ENCODE measurements at regions not wholly inside any gene's neighbourhood (a gene's known extent, or its start where the extent isn't known, plus 50 kb on each side); places are given as distances from the start of the nearest gene placed in this dataset.
"Not testable (repeated sequence)": the region's sequence is repeated elsewhere in the genome, so short reads cannot be mapped to it uniquely, and the experiment has no call there.

DNA sequence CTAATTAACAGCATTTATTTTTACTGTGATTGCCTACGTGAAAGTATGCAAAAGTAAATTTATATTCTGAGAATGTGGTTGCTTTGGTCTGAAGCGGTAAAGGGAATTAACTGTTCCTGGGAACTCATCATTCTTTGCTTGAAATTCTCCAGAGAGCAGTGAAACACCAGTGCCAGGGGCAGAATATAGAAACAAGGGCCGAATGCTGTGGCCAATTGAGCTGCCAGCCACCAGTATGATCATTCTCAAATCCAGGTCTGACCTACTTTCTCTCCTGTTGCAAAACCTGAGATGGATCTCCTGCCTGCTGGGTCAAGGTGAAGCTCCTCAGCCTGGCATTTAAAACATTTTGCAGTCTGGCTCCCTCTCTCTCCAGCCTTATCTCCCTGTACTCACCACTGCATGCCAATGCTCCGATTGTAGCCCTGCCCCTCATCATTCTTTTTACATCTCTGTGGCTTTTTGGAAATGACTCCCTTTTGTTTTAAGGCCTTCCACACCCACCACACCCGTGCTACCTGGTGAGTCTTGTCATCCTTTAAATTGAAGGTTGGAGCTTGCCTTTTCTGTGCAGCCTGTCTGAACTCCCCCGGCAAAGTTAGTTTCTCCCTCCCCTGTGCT lies 94.5 kb upstream of the TMEM178A start:
- DNase-seq, result no peak

DNA sequence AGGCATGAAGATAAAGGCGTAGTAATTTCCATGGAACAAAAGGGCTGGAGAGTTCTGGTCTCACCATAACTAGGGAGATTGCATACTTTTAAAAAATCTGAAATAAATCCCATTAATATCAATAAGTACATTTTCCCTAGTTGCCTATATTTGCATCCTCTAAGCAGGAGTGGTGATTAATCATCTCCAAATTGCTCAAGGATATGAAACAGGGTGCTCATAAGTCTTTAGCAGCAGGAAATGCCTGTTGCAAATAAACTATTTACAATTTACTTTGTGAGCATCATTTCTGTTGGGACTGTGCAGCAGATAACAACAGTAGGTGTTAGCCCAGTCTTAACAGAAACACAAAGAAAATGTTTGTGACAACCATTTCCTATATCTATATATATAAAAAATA lies 92.4 kb upstream of the TMEM178A start:
- TF ChIP-seq, protein P1, sequence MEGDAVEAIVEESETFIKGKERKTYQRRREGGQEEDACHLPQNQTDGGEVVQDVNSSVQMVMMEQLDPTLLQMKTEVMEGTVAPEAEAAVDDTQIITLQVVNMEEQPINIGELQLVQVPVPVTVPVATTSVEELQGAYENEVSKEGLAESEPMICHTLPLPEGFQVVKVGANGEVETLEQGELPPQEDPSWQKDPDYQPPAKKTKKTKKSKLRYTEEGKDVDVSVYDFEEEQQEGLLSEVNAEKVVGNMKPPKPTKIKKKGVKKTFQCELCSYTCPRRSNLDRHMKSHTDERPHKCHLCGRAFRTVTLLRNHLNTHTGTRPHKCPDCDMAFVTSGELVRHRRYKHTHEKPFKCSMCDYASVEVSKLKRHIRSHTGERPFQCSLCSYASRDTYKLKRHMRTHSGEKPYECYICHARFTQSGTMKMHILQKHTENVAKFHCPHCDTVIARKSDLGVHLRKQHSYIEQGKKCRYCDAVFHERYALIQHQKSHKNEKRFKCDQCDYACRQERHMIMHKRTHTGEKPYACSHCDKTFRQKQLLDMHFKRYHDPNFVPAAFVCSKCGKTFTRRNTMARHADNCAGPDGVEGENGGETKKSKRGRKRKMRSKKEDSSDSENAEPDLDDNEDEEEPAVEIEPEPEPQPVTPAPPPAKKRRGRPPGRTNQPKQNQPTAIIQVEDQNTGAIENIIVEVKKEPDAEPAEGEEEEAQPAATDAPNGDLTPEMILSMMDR (IDR thresholded peaks at IDR 0.05), result no peak
- peaks cover 28% of the 10 kb centered on the region for H3K9me3 Mint-ChIP-seq
- H3K36me3 Mint-ChIP-seq (ENCODE audit: low read depth), result no peaks in the 10 kb centered on the region
- H3K4me3 Mint-ChIP-seq, result no peak overlapping the region
- DNase-seq, result no peak
- H3K27me3 Mint-ChIP-seq (ENCODE audit: low read depth, poor library complexity), result peaks cover 7% of the 10 kb centered on the region
- H3K27ac Mint-ChIP-seq, result no peak overlapping the region
- no peaks in the 10 kb centered on the region for H3K4me1 Mint-ChIP-seq

More for the DNA sequence above, 94.5 kb upstream of the TMEM178A start:
- no peaks in the 10 kb centered on the region for H3K4me1 Mint-ChIP-seq
- no peak overlapping the region for H3K27ac Mint-ChIP-seq
- no peaks in the 10 kb centered on the region for H3K36me3 Mint-ChIP-seq (ENCODE audit: low read depth)
- no peak overlapping the region for H3K4me3 Mint-ChIP-seq
- peaks cover 3% of the 10 kb centered on the region for H3K27me3 Mint-ChIP-seq (ENCODE audit: low read depth, poor library complexity)
- TF ChIP-seq, protein P1 (IDR thresholded peaks at IDR 0.05), result no peak
- H3K9me3 Mint-ChIP-seq, result peaks cover 11% of the 10 kb centered on the region

DNA sequence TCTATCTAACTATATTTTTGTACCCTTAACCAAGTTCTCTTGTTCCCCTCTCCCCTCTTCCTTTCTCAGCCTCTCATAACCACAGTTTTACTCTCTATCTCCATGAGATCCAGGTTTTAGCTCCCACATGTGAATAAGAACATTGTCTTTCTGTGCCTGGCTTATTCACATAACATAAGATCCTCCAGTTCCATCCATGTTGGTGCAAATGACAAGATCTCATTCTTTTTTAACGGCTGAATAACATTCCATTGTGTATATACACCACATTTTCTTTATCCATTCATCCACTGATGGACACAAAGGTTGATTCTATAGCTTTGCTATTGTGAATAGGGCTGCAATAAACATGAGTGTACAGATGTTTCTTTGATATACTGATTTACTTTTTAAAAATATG lies 83.9 kb upstream of the TMEM178A start:
- Mint-ChIP-seq H3K36me3 (ENCODE audit: low read depth) (peaks cover 18% of the 10 kb centered on the region), H3K4me3 (no peak overlapping the region), H3K27ac (no peak overlapping the region), H3K4me1 (no peaks in the 10 kb centered on the region), H3K27me3 (ENCODE audit: low read depth, poor library complexity) (peaks cover 9% of the 10 kb centered on the region), H3K9me3 (peaks cover 63% of the 10 kb centered on the region)
- TF ChIP-seq, protein P1 (IDR thresholded peaks at IDR 0.05), result no peak
- DNase-seq, result no peak

DNA sequence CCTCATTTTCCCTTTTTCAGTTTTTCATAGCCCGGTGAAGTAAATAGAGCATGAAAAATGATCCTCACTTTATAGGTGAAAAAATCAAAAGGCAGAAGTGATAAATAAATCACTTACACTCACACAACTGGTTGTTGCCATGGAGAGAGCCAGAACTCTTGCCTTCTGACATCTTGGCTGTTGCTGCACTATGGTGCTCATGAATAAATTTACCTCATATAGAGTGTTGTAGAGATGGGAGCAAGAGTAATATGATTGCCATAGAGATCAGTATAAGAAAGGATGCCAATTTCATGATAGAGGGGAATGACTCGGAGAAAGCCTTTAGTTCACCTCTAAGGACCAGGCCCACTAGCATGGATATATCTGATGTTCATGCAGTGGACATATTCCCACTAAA lies 82.5 kb upstream of the TMEM178A start:
- no peak overlapping the region for H3K4me3 Mint-ChIP-seq
- H3K27me3 Mint-ChIP-seq (ENCODE audit: low read depth, poor library complexity), result peaks cover 6% of the 10 kb centered on the region
- H3K4me1 Mint-ChIP-seq, result no peaks in the 10 kb centered on the region
- H3K9me3 Mint-ChIP-seq, result peaks cover 60% of the 10 kb centered on the region
- no peak for DNase-seq
- H3K27ac Mint-ChIP-seq, result no peak overlapping the region
- H3K36me3 Mint-ChIP-seq (ENCODE audit: low read depth), result peaks cover 28% of the 10 kb centered on the region
- TF ChIP-seq, protein P1 (IDR thresholded peaks at IDR 0.05), result no peak

DNA sequence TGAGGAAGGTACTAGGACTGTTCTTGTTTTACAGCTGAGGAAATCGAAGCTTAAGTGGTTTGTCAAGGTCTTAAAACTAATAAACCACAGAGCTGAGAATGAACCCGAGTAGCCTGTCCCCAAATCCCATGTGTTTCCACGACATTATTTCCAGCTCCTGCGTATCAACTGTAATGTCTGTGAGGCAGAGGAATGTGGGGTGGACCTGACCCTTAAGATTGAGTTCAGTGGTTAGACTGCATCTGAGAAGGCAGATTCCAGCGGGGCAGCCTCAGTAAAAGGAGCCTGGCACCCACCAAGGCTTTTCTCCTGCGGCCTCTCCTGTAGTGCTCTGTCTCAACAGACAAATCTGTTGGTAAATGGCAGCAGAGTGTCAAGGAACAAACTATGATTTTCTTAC lies 81.9 kb upstream of the TMEM178A start:
- H3K27ac Mint-ChIP-seq, result no peak overlapping the region
- H3K4me3 Mint-ChIP-seq, result no peak overlapping the region
- TF ChIP-seq, protein P1 (IDR thresholded peaks at IDR 0.05), result no peak
- H3K9me3 Mint-ChIP-seq, result peaks cover 54% of the 10 kb centered on the region
- no peaks in the 10 kb centered on the region for H3K4me1 Mint-ChIP-seq
- H3K36me3 Mint-ChIP-seq (ENCODE audit: low read depth), result peaks cover 31% of the 10 kb centered on the region
- DNase-seq, result no peak
- H3K27me3 Mint-ChIP-seq (ENCODE audit: low read depth, poor library complexity), result peaks cover 6% of the 10 kb centered on the region

DNA sequence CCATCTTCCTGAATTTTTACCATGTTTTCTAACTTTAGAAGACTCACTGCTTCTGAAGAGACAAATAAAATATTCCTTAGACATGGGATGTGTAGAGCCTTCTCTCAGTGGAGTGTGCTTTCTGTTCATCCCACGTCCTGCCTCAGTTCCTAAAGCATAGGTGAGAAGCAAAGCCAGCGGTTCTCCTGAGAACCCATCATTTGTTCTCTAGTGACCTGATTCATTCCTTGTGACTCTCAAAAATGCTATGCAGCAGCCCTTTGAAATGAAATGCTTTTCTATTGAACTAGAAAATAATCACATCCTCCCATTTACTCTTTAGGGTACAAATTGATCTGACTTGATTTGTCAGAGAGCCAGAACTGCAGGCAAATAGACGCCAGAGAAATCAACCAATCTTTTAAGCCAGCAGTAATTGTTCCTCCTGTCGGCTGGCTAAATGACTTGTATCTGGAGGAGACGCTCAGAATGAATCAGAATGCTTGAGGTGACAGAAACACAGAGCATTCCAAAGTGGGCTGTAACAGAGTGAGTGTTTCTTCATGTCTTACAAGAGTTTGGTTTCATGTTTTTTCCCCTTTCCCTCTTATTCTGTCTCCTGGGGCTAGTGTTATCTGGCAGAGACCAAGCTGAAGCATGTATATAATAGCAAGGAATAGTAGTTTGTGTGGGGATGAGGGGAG lies 81.3 kb upstream of the TMEM178A start:
- Mint-ChIP-seq H3K9me3 (peaks cover 48% of the 10 kb centered on the region), H3K27ac (no peak overlapping the region), H3K27me3 (ENCODE audit: low read depth, poor library complexity) (peaks cover 5% of the 10 kb centered on the region), H3K4me3 (no peak overlapping the region), H3K36me3 (ENCODE audit: low read depth) (peaks cover 31% of the 10 kb centered on the region), H3K4me1 (no peaks in the 10 kb centered on the region)
- TF ChIP-seq, protein P1 (IDR thresholded peaks at IDR 0.05), result no peak
- no peak for DNase-seq

DNA sequence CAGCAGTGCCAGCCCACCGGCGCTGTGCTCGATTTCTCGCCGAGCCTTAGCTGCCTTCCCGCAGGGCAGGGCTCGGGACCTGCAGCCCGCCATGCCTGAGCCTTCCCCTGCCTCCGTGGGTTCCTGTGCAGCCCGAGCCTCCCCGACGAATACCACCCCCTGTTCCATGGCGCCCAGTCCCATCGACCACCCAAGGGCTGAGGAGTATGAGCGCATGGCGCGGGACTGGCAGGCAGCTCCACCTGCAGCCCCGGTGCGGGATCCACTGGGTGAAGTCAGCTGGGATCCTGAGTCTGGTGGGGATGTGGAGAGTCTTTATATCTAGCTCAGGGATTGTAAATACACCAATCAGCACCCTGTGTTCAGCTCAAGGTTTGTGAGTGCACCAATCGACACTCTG lies 80.2 kb upstream of the TMEM178A start:
- Mint-ChIP-seq H3K9me3 (peaks cover 39% of the 10 kb centered on the region), H3K36me3 (ENCODE audit: low read depth) (peaks cover 31% of the 10 kb centered on the region)
- DNase-seq; H3K4me3 Mint-ChIP-seq; H3K4me1 Mint-ChIP-seq; H3K27me3 Mint-ChIP-seq (ENCODE audit: low read depth, poor library complexity); H3K27ac Mint-ChIP-seq: not testable (repeated sequence)

All from nephron progenitor cell (in vitro differentiated cells).